DOHH2 (cell line): ENCODE measurements at regions not wholly inside any gene's neighbourhood (a gene's known extent, or its start where the extent isn't known, plus 50 kb on each side); places are given as distances from the start of the nearest gene placed in this dataset.

Experiments
- H3F3A ChIP-seq: fragments of 200-600 bp; sonication (generic), shearing (Covaris generic); 2 replicates; pipeline ENCODE4 v1.6.0; 2016; ENCODE audit warnings: antibody characterized with exemption, mild to moderate bottlenecking; ENCODE audit not compliant: control insufficient read depth, insufficient read depth
- H3K27ac ChIP-seq: fragments of 200-600 bp; sonication (generic); 2 replicates; pipeline ENCODE4 v1.5.1; 2014; ENCODE audit warnings: low read depth, mild to moderate bottlenecking, low read length, moderate library complexity
- H3K27me3 ChIP-seq: fragments of 200-600 bp; sonication (generic); 2 replicates; pipeline ENCODE4 v1.6.1; 2014; ENCODE audit warnings: mild to moderate bottlenecking, low read length, mixed read lengths; ENCODE audit not compliant: control insufficient read depth
- H3K36me3 ChIP-seq: fragments of 200-600 bp; sonication (generic); 2 replicates; pipeline ENCODE4 v1.6.1; 2014; ENCODE audit warnings: mild to moderate bottlenecking, low read length, moderate library complexity, mixed read lengths; ENCODE audit not compliant: control insufficient read depth
- H3K4me1 ChIP-seq: fragments of 200-600 bp; sonication (generic); 2 replicates; pipeline ENCODE4 v1.6.1; 2014; ENCODE audit warnings: mild to moderate bottlenecking, low read length, mixed read lengths; ENCODE audit not compliant: control insufficient read depth
- H3K4me2 ChIP-seq: fragments of 200-600 bp; sonication (generic); 2 replicates; pipeline ENCODE4 v1.6.0; 2014; ENCODE audit warnings: mild to moderate bottlenecking, low read length, moderate library complexity
- H3K4me3 ChIP-seq: fragments of 200-600 bp; sonication (generic); 2 replicates; pipeline ENCODE4 v1.5.1; 2014; ENCODE audit warnings: mild to moderate bottlenecking, low read length, mixed read lengths
- H3K79me2 ChIP-seq: fragments of 200-600 bp; sonication (generic); 2 replicates; pipeline ENCODE4 v1.6.1; 2014; ENCODE audit warnings: mild to moderate bottlenecking, low read length, mixed read lengths; ENCODE audit not compliant: control insufficient read depth
- H3K9me2 ChIP-seq: fragments of 200-600 bp; sonication (generic); replicated peaks from 2 replicates; pipeline ENCODE4 v1.6.1; 2014; ENCODE audit warnings: mild to moderate bottlenecking, low read length, mixed read lengths; ENCODE audit not compliant: control insufficient read depth
- H3K9me3 ChIP-seq: fragments of 200-600 bp; sonication (generic); 2 replicates; pipeline ENCODE4 v1.6.1; 2014; ENCODE audit warnings: antibody characterized with exemption, low read length, mixed read lengths; ENCODE audit not compliant: control insufficient read depth, insufficient read depth
- H4K20me1 ChIP-seq: fragments of 200-600 bp; sonication (generic); 2 replicates; pipeline ENCODE4 v1.6.0; 2014; ENCODE audit warnings: low read depth, mild to moderate bottlenecking, antibody characterized with exemption, low read length, moderate library complexity; ENCODE audit not compliant: control insufficient read depth, insufficient read depth
- CTCF ChIP-seq: fragments of 200-600 bp; sonication (generic); IDR thresholded peaks from one replicate; pipeline ENCODE4 v1.5.1; 2014; ENCODE audit warnings: antibody characterized with exemption, mild to moderate bottlenecking, low read depth, low read length; ENCODE audit not compliant: poor library complexity, severe bottlenecking
- EZH2phosphoT487 ChIP-seq: fragments of 200-600 bp; sonication (generic); IDR thresholded peaks from 2 replicates; pipeline ENCODE4 v1.6.1; 2017; ENCODE audit warnings: borderline replicate concordance, mild to moderate bottlenecking, antibody characterized with exemption, low read length, moderate library complexity, mixed read lengths

- Histone ChIP-seq H3K27me3 (no peaks in the 10 kb centered on the region), H3K4me1 (no peaks in the 10 kb centered on the region), H3K9me3 (no peaks in the 10 kb centered on the region), H3K4me3 (no peak overlapping the region), H3K27ac (no peak overlapping the region), H3K36me3 (no peaks in the 10 kb centered on the region), H3K9me2 (no peaks in the 10 kb centered on the region), H4K20me1 (no peaks in the 10 kb centered on the region), H3K79me2 (no peaks in the 10 kb centered on the region), H3K4me2 (no peak overlapping the region), H3F3A (no peaks in the 10 kb centered on the region)
- TF ChIP-seq CTCF (no peak), EZH2phosphoT487 (no peak)
Observed at GRCh38 chr3:76811418-76811817, 228.5 kb upstream of the ROBO2 start.

GRCh38 chr3:76812649-76813242, 227.2 kb upstream of the ROBO2 start:
- TF ChIP-seq EZH2phosphoT487 = no peak
- TF ChIP-seq CTCF = no peak

GRCh38 chr3:76815561-76815960, 224.3 kb upstream of the ROBO2 start:
- no peaks in the 10 kb centered on the region for H3K36me3 ChIP-seq
- no peaks in the 10 kb centered on the region for H3K9me2 ChIP-seq
- no peak overlapping the region for H3K27ac ChIP-seq
- H3F3A ChIP-seq = no peaks in the 10 kb centered on the region
- no peaks in the 10 kb centered on the region for H3K27me3 ChIP-seq
- no peak for TF ChIP-seq CTCF
- no peak for TF ChIP-seq EZH2phosphoT487
- H3K4me1 ChIP-seq = no peaks in the 10 kb centered on the region
- H3K9me3 ChIP-seq = no peaks in the 10 kb centered on the region
- H4K20me1 ChIP-seq = no peaks in the 10 kb centered on the region
- H3K4me2 ChIP-seq = no peak overlapping the region
- H3K4me3 ChIP-seq = no peak overlapping the region
- no peaks in the 10 kb centered on the region for H3K79me2 ChIP-seq

More at GRCh38 chr3:76812649-76813242, 227.2 kb upstream of the ROBO2 start:
- no peak overlapping the region for H3K27ac ChIP-seq
- H3K4me2 ChIP-seq = no peak overlapping the region
- H3K4me1 ChIP-seq = no peaks in the 10 kb centered on the region
- no peak overlapping the region for H3K4me3 ChIP-seq
- no peaks in the 10 kb centered on the region for H3K9me2 ChIP-seq
- no peaks in the 10 kb centered on the region for H3F3A ChIP-seq
- no peaks in the 10 kb centered on the region for H3K9me3 ChIP-seq
- no peaks in the 10 kb centered on the region for H4K20me1 ChIP-seq
- H3K36me3 ChIP-seq = no peaks in the 10 kb centered on the region
- H3K79me2 ChIP-seq = no peaks in the 10 kb centered on the region
- no peaks in the 10 kb centered on the region for H3K27me3 ChIP-seq
